Lower lobe of right lung (tissue), 2 donors: ENCODE measurements at regions not wholly inside any gene's neighbourhood (a gene's known extent, or its start where the extent isn't known, plus 50 kb on each side); places are given as distances from the start of the nearest gene placed in this dataset.

ENCODE experiments used
- ATAC-seq, 2 donors: fragments of 200-7000 bp; cut with Tn5 transposase; one replicate each; pipeline ENCODE4 v1.9.1; 2020 to 2022; ENCODE audit warnings: mild to moderate bottlenecking in 2 of 2, moderate library complexity in 2 of 2
- DNase-seq: peaks from one replicate; pipeline ENCODE4 v3.0.0-alpha.2; 2020
- H3K27ac ChIP-seq: fragments of 200-600 bp; one replicate; pipeline ENCODE4 v1.8.0; 2022
- H3K27me3 ChIP-seq: fragments of 200-600 bp; one replicate; pipeline ENCODE4 v1.8.0; 2022; ENCODE audit warnings: low read depth
- H3K36me3 ChIP-seq: fragments of 200-600 bp; one replicate; pipeline ENCODE4 v1.8.0; 2022; ENCODE audit warnings: mild to moderate bottlenecking
- H3K4me1 ChIP-seq: fragments of 200-600 bp; one replicate; pipeline ENCODE4 v1.8.0; 2022
- H3K4me3 ChIP-seq: fragments of 200-600 bp; one replicate; pipeline ENCODE4 v1.8.0; 2022; ENCODE audit warnings: mild to moderate bottlenecking
- H3K9me3 ChIP-seq: fragments of 200-600 bp; one replicate; pipeline ENCODE4 v1.8.0; 2022
- CTCF ChIP-seq: fragments of 200-600 bp; IDR thresholded peaks from one replicate; pipeline ENCODE4 v1.8.0; 2022; ENCODE audit warnings: antibody characterized with exemption, mild to moderate bottlenecking
- intact Hi-C: fragments of 100-400 bp; cut with DNase I; formaldehyde crosslinking; loops from one replicate; pipeline ENCODE4 v1.11.0; 2022
- donor health status: DM: no; HTN: yes; CAD: no; lungs with severe emphysema.

GRCh38 chr7:91541641-91542040 is 277.4 kb downstream of the FZD1 start:
- no peaks in the 10 kb centered on the region for H3K4me1 ChIP-seq
- H3K9me3 ChIP-seq: no peaks in the 10 kb centered on the region
- TF ChIP-seq CTCF: no peak
- no peaks in the 10 kb centered on the region for H3K36me3 ChIP-seq
- no peak overlapping the region for H3K4me3 ChIP-seq
- DNase-seq (no peak), ATAC-seq (no peak)
- no peaks in the 10 kb centered on the region for H3K27me3 ChIP-seq
- intact Hi-C loops: no loop called here
- H3K27ac ChIP-seq: no peak overlapping the region

- Histone ChIP-seq H3K4me3 (no peak overlapping the region), H3K4me1 (no peaks in the 10 kb centered on the region), H3K9me3 (no peaks in the 10 kb centered on the region), H3K27me3 (no peaks in the 10 kb centered on the region), H3K27ac (no peak overlapping the region), H3K36me3 (no peaks in the 10 kb centered on the region)
- no peak for TF ChIP-seq CTCF
- intact Hi-C loops: no loop called here
- DNase-seq (no peak), ATAC-seq (no peak)
These were observed 279.4 kb downstream of the FZD1 start for GRCh38 chr7:91543646-91544045.

- Histone ChIP-seq H3K27me3 (no peaks in the 10 kb centered on the region), H3K4me1 (no peaks in the 10 kb centered on the region), H3K36me3 (no peaks in the 10 kb centered on the region), H3K9me3 (no peaks in the 10 kb centered on the region), H3K4me3 (no peak overlapping the region), H3K27ac (no peak overlapping the region)
- no peak for DNase-seq
- no peak for ATAC-seq
- intact Hi-C loops: no loop called here
- no peak for TF ChIP-seq CTCF
These were observed 285.6 kb downstream of the FZD1 start for GRCh38 chr7:91549878-91550277.

GRCh38 chr7:91550931-91551330 is 286.7 kb downstream of the FZD1 start:
- intact Hi-C loops: no loop called here
- ATAC-seq: no peak
- Histone ChIP-seq H3K27me3 (no peaks in the 10 kb centered on the region), H3K36me3 (no peaks in the 10 kb centered on the region), H3K4me3 (no peak overlapping the region), H3K9me3 (no peaks in the 10 kb centered on the region), H3K27ac (no peak overlapping the region), H3K4me1 (no peaks in the 10 kb centered on the region)
- no peak for DNase-seq
- no peak for TF ChIP-seq CTCF

GRCh38 chr7:91551377-91552175 is 287.3 kb downstream of the FZD1 start:
- no peak overlapping the region for H3K27ac ChIP-seq
- intact Hi-C loops: no loop called here
- TF ChIP-seq CTCF: no peak
- H3K4me1 ChIP-seq: no peaks in the 10 kb centered on the region
- no peaks in the 10 kb centered on the region for H3K9me3 ChIP-seq
- H3K4me3 ChIP-seq: no peak overlapping the region
- H3K36me3 ChIP-seq: no peaks in the 10 kb centered on the region
- DNase-seq (no peak), ATAC-seq (no peak)
- no peaks in the 10 kb centered on the region for H3K27me3 ChIP-seq
